Panc1 (cell line): ENCODE measurements at regions not wholly inside any gene's neighbourhood (a gene's known extent, or its start where the extent isn't known, plus 50 kb on each side); places are given as distances from the start of the nearest gene placed in this dataset.

ENCODE experiments used
- POLR2AphosphoS5 ChIP-seq: IDR thresholded peaks from 2 replicates; pipeline ENCODE4 v1.6.1; 2012; ENCODE audit warnings: mild to moderate bottlenecking, low read depth, low read length, moderate library complexity
- SIN3A ChIP-seq: IDR thresholded peaks from 2 replicates; pipeline ENCODE4 v1.6.1; 2012; ENCODE audit warnings: low read depth, mild to moderate bottlenecking, low read length, moderate library complexity, borderline replicate concordance; ENCODE audit not compliant: insufficient read depth
- TCF7L2 ChIP-seq: IDR thresholded peaks from 2 replicates; pipeline ENCODE4 v1.6.1; 2011; ENCODE audit warnings: mild to moderate bottlenecking, low read depth, low read length, inconsistent platforms
- TF ChIP-seq, protein P1 (sequence below): fragments of 450-650 bp; IDR thresholded peaks from 2 replicates; pipeline ENCODE4 v1.5.1; 2017; ENCODE audit warnings: mild to moderate bottlenecking
- TF ChIP-seq, protein P2 (sequence below), 2 experiments: IDR thresholded peaks; 2 replicates each; pipeline ENCODE4 v1.6.1; 2011 to 2012; ENCODE audit warnings: low read depth in 2 of 2, control low read depth in 1 of 2, low read length in 1 of 2, mild to moderate bottlenecking in 1 of 2, moderate library complexity in 1 of 2; ENCODE audit not compliant: insufficient read depth in 1 of 2

DNA sequence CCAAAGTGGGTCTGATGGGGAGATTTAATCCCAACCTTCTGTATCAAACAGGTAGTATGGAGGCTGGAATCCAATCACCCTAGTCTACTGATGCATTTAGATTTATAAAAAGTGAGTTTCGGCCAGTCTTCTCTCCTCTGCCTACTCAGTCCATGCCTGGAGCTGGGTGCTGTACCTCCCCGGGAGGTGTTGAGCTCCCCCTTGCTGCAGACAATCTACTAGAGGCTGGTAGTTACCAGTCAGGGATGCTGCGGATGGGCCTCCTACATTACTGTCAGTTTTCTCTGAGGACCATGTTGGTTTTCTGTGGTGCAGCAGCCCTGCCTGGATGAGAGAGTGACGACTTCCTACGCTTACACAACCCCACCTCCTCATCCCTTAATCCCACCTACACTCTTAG, 118.6 kb upstream of the CELF4 start:
- TF ChIP-seq, protein P1, sequence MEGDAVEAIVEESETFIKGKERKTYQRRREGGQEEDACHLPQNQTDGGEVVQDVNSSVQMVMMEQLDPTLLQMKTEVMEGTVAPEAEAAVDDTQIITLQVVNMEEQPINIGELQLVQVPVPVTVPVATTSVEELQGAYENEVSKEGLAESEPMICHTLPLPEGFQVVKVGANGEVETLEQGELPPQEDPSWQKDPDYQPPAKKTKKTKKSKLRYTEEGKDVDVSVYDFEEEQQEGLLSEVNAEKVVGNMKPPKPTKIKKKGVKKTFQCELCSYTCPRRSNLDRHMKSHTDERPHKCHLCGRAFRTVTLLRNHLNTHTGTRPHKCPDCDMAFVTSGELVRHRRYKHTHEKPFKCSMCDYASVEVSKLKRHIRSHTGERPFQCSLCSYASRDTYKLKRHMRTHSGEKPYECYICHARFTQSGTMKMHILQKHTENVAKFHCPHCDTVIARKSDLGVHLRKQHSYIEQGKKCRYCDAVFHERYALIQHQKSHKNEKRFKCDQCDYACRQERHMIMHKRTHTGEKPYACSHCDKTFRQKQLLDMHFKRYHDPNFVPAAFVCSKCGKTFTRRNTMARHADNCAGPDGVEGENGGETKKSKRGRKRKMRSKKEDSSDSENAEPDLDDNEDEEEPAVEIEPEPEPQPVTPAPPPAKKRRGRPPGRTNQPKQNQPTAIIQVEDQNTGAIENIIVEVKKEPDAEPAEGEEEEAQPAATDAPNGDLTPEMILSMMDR = no peak
- TF ChIP-seq, protein P2, sequence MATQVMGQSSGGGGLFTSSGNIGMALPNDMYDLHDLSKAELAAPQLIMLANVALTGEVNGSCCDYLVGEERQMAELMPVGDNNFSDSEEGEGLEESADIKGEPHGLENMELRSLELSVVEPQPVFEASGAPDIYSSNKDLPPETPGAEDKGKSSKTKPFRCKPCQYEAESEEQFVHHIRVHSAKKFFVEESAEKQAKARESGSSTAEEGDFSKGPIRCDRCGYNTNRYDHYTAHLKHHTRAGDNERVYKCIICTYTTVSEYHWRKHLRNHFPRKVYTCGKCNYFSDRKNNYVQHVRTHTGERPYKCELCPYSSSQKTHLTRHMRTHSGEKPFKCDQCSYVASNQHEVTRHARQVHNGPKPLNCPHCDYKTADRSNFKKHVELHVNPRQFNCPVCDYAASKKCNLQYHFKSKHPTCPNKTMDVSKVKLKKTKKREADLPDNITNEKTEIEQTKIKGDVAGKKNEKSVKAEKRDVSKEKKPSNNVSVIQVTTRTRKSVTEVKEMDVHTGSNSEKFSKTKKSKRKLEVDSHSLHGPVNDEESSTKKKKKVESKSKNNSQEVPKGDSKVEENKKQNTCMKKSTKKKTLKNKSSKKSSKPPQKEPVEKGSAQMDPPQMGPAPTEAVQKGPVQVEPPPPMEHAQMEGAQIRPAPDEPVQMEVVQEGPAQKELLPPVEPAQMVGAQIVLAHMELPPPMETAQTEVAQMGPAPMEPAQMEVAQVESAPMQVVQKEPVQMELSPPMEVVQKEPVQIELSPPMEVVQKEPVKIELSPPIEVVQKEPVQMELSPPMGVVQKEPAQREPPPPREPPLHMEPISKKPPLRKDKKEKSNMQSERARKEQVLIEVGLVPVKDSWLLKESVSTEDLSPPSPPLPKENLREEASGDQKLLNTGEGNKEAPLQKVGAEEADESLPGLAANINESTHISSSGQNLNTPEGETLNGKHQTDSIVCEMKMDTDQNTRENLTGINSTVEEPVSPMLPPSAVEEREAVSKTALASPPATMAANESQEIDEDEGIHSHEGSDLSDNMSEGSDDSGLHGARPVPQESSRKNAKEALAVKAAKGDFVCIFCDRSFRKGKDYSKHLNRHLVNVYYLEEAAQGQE (IDR thresholded peaks at IDR 0.05; ENCODE audit: insufficient read depth in 1 of 2, low read depth in 2 of 2, low read length in 1 of 2) = no peak
- TF ChIP-seq SIN3A (no peak), POLR2AphosphoS5 (no peak), TCF7L2 (no peak)
